Cardiac fibroblast (primary cell): ENCODE measurements at regions not wholly inside any gene's neighbourhood (a gene's known extent, or its start where the extent isn't known, plus 50 kb on each side); places are given as distances from the start of the nearest gene placed in this dataset.
"Not testable (repeated sequence)": the region's sequence is repeated elsewhere in the genome, so short reads cannot be mapped to it uniquely, and the experiment has no call there.

Experiments
- DNase-seq, 2 donors: peaks; one replicate each; pipeline versions ENCODE4 v3.0.0 to v3.0.0-alpha.2; 2010; ENCODE audit warnings: low read depth in 2 of 2
- H3K4me3 ChIP-seq, 2 donors: replicated peaks in 1 of 2; 1 replicate in 1 of 2; 2 replicates in 1 of 2; pipeline ENCODE4 v1.5.1; 2011; ENCODE audit warnings: low read depth in 2 of 2, low read length in 2 of 2, mild to moderate bottlenecking in 2 of 2, moderate library complexity in 1 of 2
- TF ChIP-seq, protein P1 (sequence below): IDR thresholded peaks from one replicate; pipeline ENCODE4 v1.5.1; 2011; ENCODE audit warnings: low read depth, mild to moderate bottlenecking, low read length, inconsistent platforms

DNA sequence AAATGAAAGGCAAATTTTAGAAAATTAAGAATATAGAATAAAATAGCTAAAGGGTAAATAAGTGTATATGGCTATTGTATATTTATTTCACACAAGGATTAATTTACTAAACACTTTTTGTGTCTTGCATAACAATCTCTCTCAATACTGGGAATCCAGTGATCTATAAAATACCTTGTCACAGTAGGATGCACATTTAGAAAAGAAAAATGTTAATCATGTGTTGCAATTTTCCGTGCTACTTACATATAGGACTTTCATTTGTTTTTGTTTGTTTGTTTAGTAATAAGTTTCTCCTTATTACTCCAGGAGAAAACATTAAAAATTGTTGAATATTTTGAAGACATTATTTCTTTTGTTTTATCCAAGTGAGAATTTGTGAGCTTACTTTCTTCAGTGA, 1533.3 kb downstream of the SLITRK5 start:
- TF ChIP-seq, protein P1, sequence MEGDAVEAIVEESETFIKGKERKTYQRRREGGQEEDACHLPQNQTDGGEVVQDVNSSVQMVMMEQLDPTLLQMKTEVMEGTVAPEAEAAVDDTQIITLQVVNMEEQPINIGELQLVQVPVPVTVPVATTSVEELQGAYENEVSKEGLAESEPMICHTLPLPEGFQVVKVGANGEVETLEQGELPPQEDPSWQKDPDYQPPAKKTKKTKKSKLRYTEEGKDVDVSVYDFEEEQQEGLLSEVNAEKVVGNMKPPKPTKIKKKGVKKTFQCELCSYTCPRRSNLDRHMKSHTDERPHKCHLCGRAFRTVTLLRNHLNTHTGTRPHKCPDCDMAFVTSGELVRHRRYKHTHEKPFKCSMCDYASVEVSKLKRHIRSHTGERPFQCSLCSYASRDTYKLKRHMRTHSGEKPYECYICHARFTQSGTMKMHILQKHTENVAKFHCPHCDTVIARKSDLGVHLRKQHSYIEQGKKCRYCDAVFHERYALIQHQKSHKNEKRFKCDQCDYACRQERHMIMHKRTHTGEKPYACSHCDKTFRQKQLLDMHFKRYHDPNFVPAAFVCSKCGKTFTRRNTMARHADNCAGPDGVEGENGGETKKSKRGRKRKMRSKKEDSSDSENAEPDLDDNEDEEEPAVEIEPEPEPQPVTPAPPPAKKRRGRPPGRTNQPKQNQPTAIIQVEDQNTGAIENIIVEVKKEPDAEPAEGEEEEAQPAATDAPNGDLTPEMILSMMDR = no peak
- DNase-seq = no peak

DNA sequence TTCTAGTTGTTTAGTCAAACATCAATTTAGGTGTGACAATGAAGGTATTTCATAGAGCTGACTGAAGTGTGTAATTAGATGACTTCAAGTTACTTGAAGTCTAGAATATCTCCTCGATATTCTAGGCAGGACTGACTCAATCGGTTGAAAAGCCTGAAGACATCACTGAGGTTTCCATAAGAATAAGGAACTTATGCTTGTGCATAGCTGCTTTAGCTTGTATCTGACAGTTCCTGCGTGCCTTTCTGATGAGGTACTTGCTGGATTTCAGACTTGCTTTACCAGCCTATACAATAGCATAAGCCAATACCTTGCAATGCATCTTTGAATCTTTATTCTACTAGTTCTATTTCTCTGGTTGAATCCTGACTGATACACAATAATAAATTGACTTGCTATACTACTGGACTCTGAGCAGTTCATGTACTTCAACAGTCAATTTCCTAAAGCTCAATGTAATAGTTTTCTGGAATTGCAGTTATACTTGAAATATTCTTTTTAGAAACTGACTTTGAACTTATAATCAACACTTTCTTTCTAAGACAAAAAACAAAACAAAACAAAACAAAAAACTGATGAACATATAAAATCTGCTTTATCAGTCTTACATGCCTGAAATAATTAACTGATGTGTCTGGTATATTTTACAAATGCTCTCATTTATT, 1534.8 kb downstream of the SLITRK5 start:
- TF ChIP-seq, protein P1 = no peak
- no peak overlapping the region for H3K4me3 ChIP-seq
- DNase-seq = no peak

More for the DNA sequence above, 1533.3 kb downstream of the SLITRK5 start:
- H3K4me3 ChIP-seq = no peak overlapping the region

GRCh38 chr13:89212186-89212585, 1541.0 kb downstream of the SLITRK5 start:
- TF ChIP-seq, protein P1 = no peak
- no peak for DNase-seq
- H3K4me3 ChIP-seq = no peak overlapping the region

DNA sequence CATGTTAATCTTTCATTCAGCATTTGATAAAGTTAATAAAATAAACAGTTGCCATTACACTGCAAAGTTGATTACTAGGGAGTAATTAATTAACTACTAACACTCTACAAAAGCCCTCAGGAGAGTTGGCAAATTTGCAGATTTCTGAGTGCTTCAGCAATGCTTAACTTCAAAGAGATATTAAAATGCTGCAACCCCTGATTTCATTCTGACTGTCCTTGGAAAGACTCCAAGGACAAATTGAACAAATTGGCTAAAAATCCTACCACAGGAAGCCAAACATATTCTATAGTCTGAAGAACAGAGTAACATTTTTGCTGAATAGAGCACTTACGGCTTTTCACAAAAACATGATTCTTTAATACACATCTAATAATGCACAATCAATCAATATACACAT, 1543.0 kb downstream of the SLITRK5 start:
- no peak overlapping the region for H3K4me3 ChIP-seq
- TF ChIP-seq, protein P1 = no peak
- DNase-seq = no peak

GRCh38 chr13:89215319-89215718, 1544.1 kb downstream of the SLITRK5 start:
- not testable (repeated sequence) for DNase-seq, H3K4me3 ChIP-seq

- DNase-seq = no peak
- TF ChIP-seq, protein P1 = no peak
- H3K4me3 ChIP-seq = no peak overlapping the region
These were observed 1546.6 kb downstream of the SLITRK5 start for GRCh38 chr13:89217813-89218212.

GRCh38 chr13:89221557-89222158, 1550.5 kb downstream of the SLITRK5 start:
- no peak for DNase-seq
- H3K4me3 ChIP-seq = no peak overlapping the region
- TF ChIP-seq, protein P1 = no peak
